ENCODE measurements at regions not wholly inside any gene's neighbourhood (a gene's known extent, or its start where the extent isn't known, plus 50 kb on each side); places are given as distances from the start of the nearest gene placed in this dataset.

DNA sequence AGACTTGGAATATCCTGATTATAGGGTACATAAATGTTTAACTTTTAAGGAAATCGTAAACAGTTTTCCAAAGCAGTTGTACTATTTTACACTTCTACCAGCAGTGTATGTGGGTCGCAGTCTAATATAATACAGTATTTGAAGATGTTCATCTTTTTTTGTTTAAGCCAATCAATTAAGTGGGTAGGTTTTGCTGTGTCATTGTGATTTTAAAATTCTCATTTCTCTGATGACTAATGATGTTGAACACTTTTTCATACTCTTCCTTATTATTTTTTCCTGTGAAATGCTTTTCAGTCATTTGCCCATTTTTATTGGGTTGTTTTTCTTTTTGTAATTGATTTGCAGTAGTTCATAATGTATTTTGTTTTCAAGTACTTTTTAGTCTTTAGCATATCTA is 2689.7 kb downstream of the PCDH9 start:
- TF ChIP-seq FOXK2 (IDR thresholded peaks at IDR 0.05) (no peak), HDGF (IDR thresholded peaks at IDR 0.05; ENCODE audit: borderline replicate concordance) (no peak), BHLHE40 (IDR thresholded peaks at IDR 0.05; ENCODE audit: borderline replicate concordance) (no peak), FOXM1 (IDR thresholded peaks at IDR 0.05; ENCODE audit: borderline replicate concordance) (no peak), TARDBP (IDR thresholded peaks at IDR 0.05) (0 out of 2 replicates have a peak, but pooled peaks have one; percentile 16), SUZ12 (IDR thresholded peaks at IDR 0.05) (no peak), ARNT (IDR thresholded peaks at IDR 0.05) (no peak), L3MBTL2 (conservative IDR thresholded peaks at IDR 0.05) (no peak), CTBP1 (IDR thresholded peaks at IDR 0.05; ENCODE audit: borderline replicate concordance) (no peak), SP1 (IDR thresholded peaks at IDR 0.05) (no peak)

Data from HEK293T (cell line).